GM12878 (cell line): ENCODE measurements at regions not wholly inside any gene's neighbourhood (a gene's known extent, or its start where the extent isn't known, plus 50 kb on each side); places are given as distances from the start of the nearest gene placed in this dataset.

ENCODE experiments used
- BCL11A ChIP-seq: IDR thresholded peaks from 2 replicates; pipeline ENCODE4 v1.6.1; 2011; ENCODE audit warnings: low read depth, low read length
- CBX5 ChIP-seq: sonication (generic); IDR thresholded peaks from 2 replicates; pipeline ENCODE4 v1.6.1; 2016; ENCODE audit warnings: low read depth, moderate library complexity, mild to moderate bottlenecking, inconsistent platforms
- EP300 ChIP-seq, 2 experiments: fragments of 150-350 bp in 1 of 2; IDR thresholded peaks; 2 replicates each; pipeline ENCODE4 v1.6.1; 2011 to 2012; ENCODE audit warnings: low read depth in 2 of 2, low read length in 2 of 2, borderline replicate concordance in 1 of 2, improper control_type of control experiment in 1 of 2, inconsistent platforms in 1 of 2; ENCODE audit not compliant: control insufficient read depth in 1 of 2
- FOS ChIP-seq: IDR thresholded peaks from 3 replicates; pipeline ENCODE4 v1.6.1; 2011; ENCODE audit warnings: borderline replicate concordance; ENCODE audit not compliant: insufficient read length; ENCODE audit errors: extremely low read depth
- FOXM1 ChIP-seq: IDR thresholded peaks from 2 replicates; pipeline ENCODE4 v1.6.1; 2012; ENCODE audit warnings: low read depth, mild to moderate bottlenecking, inconsistent platforms, low read length, moderate library complexity
- POLR2AphosphoS5 ChIP-seq: IDR thresholded peaks from 2 replicates; pipeline ENCODE4 v1.6.1; 2011; ENCODE audit warnings: mild to moderate bottlenecking, low read length, inconsistent platforms
- RAD21 ChIP-seq: IDR thresholded peaks from 2 replicates; pipeline ENCODE4 v1.6.1; 2011; ENCODE audit warnings: mild to moderate bottlenecking, low read depth, low read length, moderate library complexity; ENCODE audit not compliant: insufficient read depth
- RFX5 ChIP-seq: IDR thresholded peaks from 2 replicates; pipeline ENCODE4 v1.6.1; 2011; ENCODE audit warnings: low read depth, low read length, improper control_type of control experiment
- SUZ12 ChIP-seq: fragments of 200-600 bp; sonication (generic); IDR thresholded peaks from one replicate; pipeline ENCODE4 v1.6.1; 2018; ENCODE audit warnings: antibody characterized with exemption, mild to moderate bottlenecking; ENCODE audit not compliant: unreplicated experiment
- YY1 ChIP-seq: IDR thresholded peaks from 2 replicates; pipeline ENCODE4 v1.6.1; 2011; ENCODE audit warnings: low read depth, mild to moderate bottlenecking, low read length
- ZNF24 ChIP-seq: fragments of 450-650 bp; IDR thresholded peaks from 2 replicates; pipeline ENCODE4 v1.6.1; 2017; ENCODE audit warnings: antibody characterized with exemption, mild to moderate bottlenecking
- TF ChIP-seq, protein P1 (sequence below), 3 experiments: IDR thresholded peaks in 2 of 3; conservative IDR thresholded peaks in 1 of 3; 2 replicates each; pipeline ENCODE4 v1.5.1; 2011; ENCODE audit warnings: low read depth in 3 of 3, low read length in 3 of 3, mild to moderate bottlenecking in 3 of 3, control low read depth in 2 of 3, moderate library complexity in 2 of 3, inconsistent platforms in 1 of 3, mixed read lengths in 1 of 3; ENCODE audit not compliant: control insufficient read depth in 2 of 3, insufficient read depth in 1 of 3; ENCODE audit errors: extremely low read depth in 1 of 3
- TF ChIP-seq, protein P2 (sequence below): IDR thresholded peaks from 2 replicates; pipeline ENCODE4 v1.6.1; 2011; ENCODE audit warnings: low read depth, low read length, improper control_type of control experiment, borderline replicate concordance

DNA sequence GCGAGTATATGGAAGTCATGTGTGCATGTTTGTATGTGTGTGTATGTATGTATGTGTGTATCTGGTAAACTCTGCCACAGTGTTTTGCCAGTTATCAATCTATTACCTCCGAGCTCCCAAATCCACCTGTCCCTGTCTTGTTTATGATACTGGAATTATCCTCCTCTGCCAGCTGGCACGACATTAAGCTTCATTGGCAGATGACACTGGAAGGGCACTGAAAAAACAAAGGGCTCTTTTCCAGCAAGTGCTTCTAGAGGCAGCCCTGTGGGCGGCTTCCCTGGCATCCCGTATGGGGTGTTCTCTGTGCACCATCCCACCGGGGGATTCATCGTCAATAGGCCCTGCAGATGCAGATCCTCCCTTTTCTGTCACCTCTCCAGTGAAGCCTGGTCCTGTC lies 221.5 kb downstream of the MSX2 start:
- TF ChIP-seq, protein P1, sequence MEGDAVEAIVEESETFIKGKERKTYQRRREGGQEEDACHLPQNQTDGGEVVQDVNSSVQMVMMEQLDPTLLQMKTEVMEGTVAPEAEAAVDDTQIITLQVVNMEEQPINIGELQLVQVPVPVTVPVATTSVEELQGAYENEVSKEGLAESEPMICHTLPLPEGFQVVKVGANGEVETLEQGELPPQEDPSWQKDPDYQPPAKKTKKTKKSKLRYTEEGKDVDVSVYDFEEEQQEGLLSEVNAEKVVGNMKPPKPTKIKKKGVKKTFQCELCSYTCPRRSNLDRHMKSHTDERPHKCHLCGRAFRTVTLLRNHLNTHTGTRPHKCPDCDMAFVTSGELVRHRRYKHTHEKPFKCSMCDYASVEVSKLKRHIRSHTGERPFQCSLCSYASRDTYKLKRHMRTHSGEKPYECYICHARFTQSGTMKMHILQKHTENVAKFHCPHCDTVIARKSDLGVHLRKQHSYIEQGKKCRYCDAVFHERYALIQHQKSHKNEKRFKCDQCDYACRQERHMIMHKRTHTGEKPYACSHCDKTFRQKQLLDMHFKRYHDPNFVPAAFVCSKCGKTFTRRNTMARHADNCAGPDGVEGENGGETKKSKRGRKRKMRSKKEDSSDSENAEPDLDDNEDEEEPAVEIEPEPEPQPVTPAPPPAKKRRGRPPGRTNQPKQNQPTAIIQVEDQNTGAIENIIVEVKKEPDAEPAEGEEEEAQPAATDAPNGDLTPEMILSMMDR (IDR thresholded peaks at IDR 0.05 in 2 of 3, conservative IDR thresholded peaks at IDR 0.05 in 1 of 3; ENCODE audit: control insufficient read depth in 2 of 3, extremely low read depth in 1 of 3, insufficient read depth in 1 of 3, low read depth in 3 of 3, low read length in 3 of 3), result no peak
- TF ChIP-seq ZNF24, result no peak
- TF ChIP-seq FOXM1, result no peak
- no peak for TF ChIP-seq EP300 (IDR thresholded peaks at IDR 0.05; ENCODE audit: borderline replicate concordance in 1 of 2, control insufficient read depth in 1 of 2, low read depth in 2 of 2, low read length in 2 of 2)
- TF ChIP-seq RFX5, result no peak
- TF ChIP-seq YY1, result no peak
- no peak for TF ChIP-seq POLR2AphosphoS5
- TF ChIP-seq SUZ12, result no peak
- TF ChIP-seq CBX5, result no peak
- TF ChIP-seq RAD21, result no peak
- no peak for TF ChIP-seq BCL11A
- TF ChIP-seq, protein P2, sequence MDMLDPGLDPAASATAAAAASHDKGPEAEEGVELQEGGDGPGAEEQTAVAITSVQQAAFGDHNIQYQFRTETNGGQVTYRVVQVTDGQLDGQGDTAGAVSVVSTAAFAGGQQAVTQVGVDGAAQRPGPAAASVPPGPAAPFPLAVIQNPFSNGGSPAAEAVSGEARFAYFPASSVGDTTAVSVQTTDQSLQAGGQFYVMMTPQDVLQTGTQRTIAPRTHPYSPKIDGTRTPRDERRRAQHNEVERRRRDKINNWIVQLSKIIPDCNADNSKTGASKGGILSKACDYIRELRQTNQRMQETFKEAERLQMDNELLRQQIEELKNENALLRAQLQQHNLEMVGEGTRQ, result no peak
- no peak for TF ChIP-seq FOS
